ENCODE measurements at regions not wholly inside any gene's neighbourhood (a gene's known extent, or its start where the extent isn't known, plus 50 kb on each side); places are given as distances from the start of the nearest gene placed in this dataset.
"Not testable (repeated sequence)": the region's sequence is repeated elsewhere in the genome, so short reads cannot be mapped to it uniquely, and the experiment has no call there.

- not testable (repeated sequence) for DNase-seq (ENCODE audit: low spot score)
These were observed 68.7 kb downstream of the PRKAB2 start for GRCh38 chr1:147103416-147104155.

GRCh38 chr1:147099192-147099591 is 73.1 kb downstream of the PRKAB2 start:
- DNase-seq (ENCODE audit: low spot score): no peak

GRCh38 chr1:147098338-147098973 is 73.8 kb downstream of the PRKAB2 start:
- DNase-seq (ENCODE audit: low spot score): not testable (repeated sequence)

- DNase-seq (ENCODE audit: low spot score): no peak
These were observed 76.6 kb downstream of the PRKAB2 start for GRCh38 chr1:147095691-147096090.

- DNase-seq (ENCODE audit: low spot score): no peak
These were observed 80.5 kb downstream of the PRKAB2 start for GRCh38 chr1:147091801-147092200.

GRCh38 chr1:147089457-147089856 is 82.8 kb downstream of the PRKAB2 start:
- DNase-seq (ENCODE audit: low spot score): no peak

GRCh38 chr1:147086129-147086528 is 86.1 kb downstream of the PRKAB2 start:
- no peak for DNase-seq (ENCODE audit: low spot score)

GRCh38 chr1:147084273-147085096 is 87.8 kb downstream of the PRKAB2 start:
- peak; percentile 79 for DNase-seq (ENCODE audit: low spot score)

GRCh38 chr1:147083919-147084272 is 88.4 kb downstream of the PRKAB2 start:
- no peak for DNase-seq (ENCODE audit: low spot score)

GRCh38 chr1:147080671-147081394 is 91.4 kb downstream of the PRKAB2 start:
- no peak for DNase-seq (ENCODE audit: low spot score)

GRCh38 chr1:147080006-147080661 is 92.1 kb downstream of the PRKAB2 start:
- no peak for DNase-seq (ENCODE audit: low spot score)

- no peak for DNase-seq (ENCODE audit: low spot score)
These were observed 92.8 kb downstream of the PRKAB2 start for GRCh38 chr1:147079400-147080005.

- DNase-seq (ENCODE audit: low spot score): no peak
These were observed 93.5 kb downstream of the PRKAB2 start for GRCh38 chr1:147078606-147079399.

- DNase-seq (ENCODE audit: low spot score): no peak
These were observed 94.2 kb downstream of the PRKAB2 start for GRCh38 chr1:147077936-147078605.

GRCh38 chr1:147077523-147077922 is 94.7 kb downstream of the PRKAB2 start:
- no peak for DNase-seq (ENCODE audit: low spot score)

- DNase-seq (ENCODE audit: low spot score): no peak
These were observed 95.2 kb downstream of the PRKAB2 start for GRCh38 chr1:147077081-147077480.

- DNase-seq (ENCODE audit: low spot score): no peak
These were observed 95.8 kb downstream of the PRKAB2 start for GRCh38 chr1:147076442-147076841.

- DNase-seq (ENCODE audit: low spot score): peak; percentile 45
These were observed 99.5 kb downstream of the PRKAB2 start for GRCh38 chr1:147072482-147073432.

- no peak for DNase-seq (ENCODE audit: low spot score)
These were observed 101.1 kb downstream of the PRKAB2 start for GRCh38 chr1:147071142-147071541.

All from GM03348 (cell line).